ENCODE measurements at regions not wholly inside any gene's neighbourhood (a gene's known extent, or its start where the extent isn't known, plus 50 kb on each side); places are given as distances from the start of the nearest gene placed in this dataset.

- Histone ChIP-seq H3K36me3 (ENCODE audit: insufficient read depth) (no peaks in the 10 kb centered on the region), H3K4me2 (no peak overlapping the region), H2AFZ (ENCODE audit: low read depth) (no peak overlapping the region), H3K27me3 (ENCODE audit: insufficient read depth, low read depth) (no peaks in the 10 kb centered on the region), H4K20me1 (ENCODE audit: insufficient read depth) (no peaks in the 10 kb centered on the region), H3K27ac (no peak overlapping the region), H3K9ac (no peak overlapping the region), H3K4me1 (ENCODE audit: low read depth, poor library complexity, severe bottlenecking) (no peaks in the 10 kb centered on the region), H3K79me2 (ENCODE audit: insufficient read depth, low read depth) (no peaks in the 10 kb centered on the region), H3K4me3 (IDR thresholded peaks at IDR 0.05; ENCODE audit: insufficient read depth, low read depth, low read length) (no peak overlapping the region)
- no peak for TF ChIP-seq CTCF (conservative IDR thresholded peaks at IDR 0.05; ENCODE audit: low read depth, low read length)
Measured at GRCh38 chr6:104632588-104632987, 227.1 kb downstream of the HACE1 start.

GRCh38 chr6:104630955-104631354, 228.8 kb downstream of the HACE1 start:
- no peak overlapping the region for H2AFZ ChIP-seq (ENCODE audit: low read depth)
- H3K4me3 ChIP-seq (IDR thresholded peaks at IDR 0.05; ENCODE audit: insufficient read depth, low read depth, low read length), result no peak overlapping the region
- H3K9ac ChIP-seq, result no peak overlapping the region
- no peak overlapping the region for H3K27ac ChIP-seq
- TF ChIP-seq CTCF (conservative IDR thresholded peaks at IDR 0.05; ENCODE audit: low read depth, low read length), result no peak
- no peaks in the 10 kb centered on the region for H4K20me1 ChIP-seq (ENCODE audit: insufficient read depth)
- H3K36me3 ChIP-seq (ENCODE audit: insufficient read depth), result no peaks in the 10 kb centered on the region
- no peaks in the 10 kb centered on the region for H3K79me2 ChIP-seq (ENCODE audit: insufficient read depth, low read depth)
- no peaks in the 10 kb centered on the region for H3K4me1 ChIP-seq (ENCODE audit: low read depth, poor library complexity, severe bottlenecking)
- H3K27me3 ChIP-seq (ENCODE audit: insufficient read depth, low read depth), result no peaks in the 10 kb centered on the region
- no peak overlapping the region for H3K4me2 ChIP-seq

- H3K4me1 ChIP-seq (ENCODE audit: low read depth, poor library complexity, severe bottlenecking), result no peaks in the 10 kb centered on the region
- H3K4me3 ChIP-seq (IDR thresholded peaks at IDR 0.05; ENCODE audit: insufficient read depth, low read depth, low read length), result no peak overlapping the region
- H3K27ac ChIP-seq, result no peak overlapping the region
- H2AFZ ChIP-seq (ENCODE audit: low read depth), result no peak overlapping the region
- no peaks in the 10 kb centered on the region for H3K36me3 ChIP-seq (ENCODE audit: insufficient read depth)
- no peaks in the 10 kb centered on the region for H3K27me3 ChIP-seq (ENCODE audit: insufficient read depth, low read depth)
- no peaks in the 10 kb centered on the region for H3K79me2 ChIP-seq (ENCODE audit: insufficient read depth, low read depth)
- H4K20me1 ChIP-seq (ENCODE audit: insufficient read depth), result no peaks in the 10 kb centered on the region
- no peak for TF ChIP-seq CTCF (conservative IDR thresholded peaks at IDR 0.05; ENCODE audit: low read depth, low read length)
- H3K9ac ChIP-seq, result no peak overlapping the region
- H3K4me2 ChIP-seq, result no peak overlapping the region
Measured at GRCh38 chr6:104630522-104630921, 229.2 kb downstream of the HACE1 start.

GRCh38 chr6:104629826-104630225, 229.9 kb downstream of the HACE1 start:
- no peak overlapping the region for H3K4me3 ChIP-seq (IDR thresholded peaks at IDR 0.05; ENCODE audit: insufficient read depth, low read depth, low read length)
- H3K27me3 ChIP-seq (ENCODE audit: insufficient read depth, low read depth), result no peaks in the 10 kb centered on the region
- no peak overlapping the region for H3K27ac ChIP-seq
- H2AFZ ChIP-seq (ENCODE audit: low read depth), result no peak overlapping the region
- H3K79me2 ChIP-seq (ENCODE audit: insufficient read depth, low read depth), result no peaks in the 10 kb centered on the region
- TF ChIP-seq CTCF (conservative IDR thresholded peaks at IDR 0.05; ENCODE audit: low read depth, low read length), result no peak
- no peak overlapping the region for H3K4me2 ChIP-seq
- H3K4me1 ChIP-seq (ENCODE audit: low read depth, poor library complexity, severe bottlenecking), result no peaks in the 10 kb centered on the region
- H3K9ac ChIP-seq, result no peak overlapping the region
- H4K20me1 ChIP-seq (ENCODE audit: insufficient read depth), result no peaks in the 10 kb centered on the region
- H3K36me3 ChIP-seq (ENCODE audit: insufficient read depth), result no peaks in the 10 kb centered on the region

GRCh38 chr6:104625536-104625935, 234.2 kb downstream of the HACE1 start:
- no peaks in the 10 kb centered on the region for H3K27me3 ChIP-seq (ENCODE audit: insufficient read depth, low read depth)
- H3K4me2 ChIP-seq, result no peak overlapping the region
- no peak overlapping the region for H3K27ac ChIP-seq
- no peaks in the 10 kb centered on the region for H3K36me3 ChIP-seq (ENCODE audit: insufficient read depth)
- no peak overlapping the region for H3K4me3 ChIP-seq (IDR thresholded peaks at IDR 0.05; ENCODE audit: insufficient read depth, low read depth, low read length)
- no peak for TF ChIP-seq CTCF (conservative IDR thresholded peaks at IDR 0.05; ENCODE audit: low read depth, low read length)
- no peaks in the 10 kb centered on the region for H4K20me1 ChIP-seq (ENCODE audit: insufficient read depth)
- no peak overlapping the region for H2AFZ ChIP-seq (ENCODE audit: low read depth)
- no peaks in the 10 kb centered on the region for H3K4me1 ChIP-seq (ENCODE audit: low read depth, poor library complexity, severe bottlenecking)
- H3K9ac ChIP-seq, result no peak overlapping the region
- no peaks in the 10 kb centered on the region for H3K79me2 ChIP-seq (ENCODE audit: insufficient read depth, low read depth)
